ENCODE measurements at regions not wholly inside any gene's neighbourhood (a gene's known extent, or its start where the extent isn't known, plus 50 kb on each side); places are given as distances from the start of the nearest gene placed in this dataset.

DNA sequence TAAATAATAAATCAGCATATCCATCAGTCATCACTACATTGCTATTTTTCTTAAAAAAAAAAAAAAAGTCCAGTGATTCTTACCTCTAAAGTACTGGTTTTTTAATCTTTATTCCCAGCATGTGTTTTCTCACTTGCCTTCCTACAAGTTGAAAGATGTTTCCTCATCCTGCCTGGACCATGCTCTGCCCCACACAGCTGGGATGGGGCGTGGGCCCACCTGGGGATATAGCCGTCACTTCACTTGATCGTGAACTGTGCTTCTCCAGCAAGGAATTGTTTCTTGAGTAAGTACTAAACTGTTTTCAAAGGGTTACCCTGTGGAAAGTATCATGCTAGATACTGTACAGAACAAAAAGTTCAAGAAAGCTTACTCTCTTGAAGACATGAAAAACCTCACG is 212.6 kb upstream of the HTR1E start:
- TF ChIP-seq, protein P1, sequence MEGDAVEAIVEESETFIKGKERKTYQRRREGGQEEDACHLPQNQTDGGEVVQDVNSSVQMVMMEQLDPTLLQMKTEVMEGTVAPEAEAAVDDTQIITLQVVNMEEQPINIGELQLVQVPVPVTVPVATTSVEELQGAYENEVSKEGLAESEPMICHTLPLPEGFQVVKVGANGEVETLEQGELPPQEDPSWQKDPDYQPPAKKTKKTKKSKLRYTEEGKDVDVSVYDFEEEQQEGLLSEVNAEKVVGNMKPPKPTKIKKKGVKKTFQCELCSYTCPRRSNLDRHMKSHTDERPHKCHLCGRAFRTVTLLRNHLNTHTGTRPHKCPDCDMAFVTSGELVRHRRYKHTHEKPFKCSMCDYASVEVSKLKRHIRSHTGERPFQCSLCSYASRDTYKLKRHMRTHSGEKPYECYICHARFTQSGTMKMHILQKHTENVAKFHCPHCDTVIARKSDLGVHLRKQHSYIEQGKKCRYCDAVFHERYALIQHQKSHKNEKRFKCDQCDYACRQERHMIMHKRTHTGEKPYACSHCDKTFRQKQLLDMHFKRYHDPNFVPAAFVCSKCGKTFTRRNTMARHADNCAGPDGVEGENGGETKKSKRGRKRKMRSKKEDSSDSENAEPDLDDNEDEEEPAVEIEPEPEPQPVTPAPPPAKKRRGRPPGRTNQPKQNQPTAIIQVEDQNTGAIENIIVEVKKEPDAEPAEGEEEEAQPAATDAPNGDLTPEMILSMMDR (IDR thresholded peaks at IDR 0.05): no peak
- no peak for TF ChIP-seq POLR2A (IDR thresholded peaks at IDR 0.05)

Data from body of pancreas (tissue), 4 donors.